ENCODE measurements at regions not wholly inside any gene's neighbourhood (a gene's known extent, or its start where the extent isn't known, plus 50 kb on each side); places are given as distances from the start of the nearest gene placed in this dataset.
A peak's percentile ranks its signal among the peaks of the same experiment; 100 is the strongest.

- Histone ChIP-seq H3K79me2 (ENCODE audit: low read depth) (no peaks in the 10 kb centered on the region), H3K4me1 (replicated peaks; ENCODE audit: insufficient read depth) (no peaks in the 10 kb centered on the region), H3K9me3 (ENCODE audit: insufficient read depth, low read depth) (no peaks in the 10 kb centered on the region), H2AFZ (no peak overlapping the region), H3F3A (ENCODE audit: insufficient read depth, low read depth) (no peaks in the 10 kb centered on the region), H3K4me3 (no peak overlapping the region), H3K27me3 (ENCODE audit: insufficient read depth, low read depth) (no peaks in the 10 kb centered on the region), H3K36me3 (ENCODE audit: low read depth) (no peaks in the 10 kb centered on the region), H3K4me2 (no peak overlapping the region), H3K27ac (no peak overlapping the region), H3K9me2 (ENCODE audit: insufficient read depth) (no peaks in the 10 kb centered on the region), H4K20me1 (ENCODE audit: insufficient read depth) (no peaks in the 10 kb centered on the region)
- ChIA-PET POLR2A (ENCODE audit: unreplicated experiment) (no interaction called here), CTCF (no interaction called here)
- intact Hi-C loops (cut with micrococcal nuclease; ENCODE audit: unreplicated experiment), result no loop called here
- DNase-seq, result no peak
- TF ChIP-seq CTCF (conservative IDR thresholded peaks at IDR 0.05), result no peak
- TF ChIP-seq EZH2 (IDR thresholded peaks at IDR 0.05; ENCODE audit: low read depth), result no peak
- no TSS peak for BruUV-seq (replicated peaks)
These were observed 256.9 kb downstream of the CDH19 start for GRCh38 chr18:66346833-66347588.

- no TSS peak for BruUV-seq (replicated peaks)
- POLR2A ChIA-PET (ENCODE audit: unreplicated experiment), result interaction anchor here (0.6 kb wide), 1 partner anchor 371 kb away, joined by 3 read pairs; no protein-coding TSS in a partner anchor
These were observed 259.7 kb downstream of the CDH19 start for GRCh38 chr18:66344227-66344626.

GRCh38 chr18:66342577-66342976 is 261.3 kb downstream of the CDH19 start:
- CTCF ChIA-PET, result no interaction called here
- Histone ChIP-seq H3K36me3 (ENCODE audit: low read depth) (no peaks in the 10 kb centered on the region), H3K27ac (no peak overlapping the region), H4K20me1 (ENCODE audit: insufficient read depth) (no peaks in the 10 kb centered on the region), H3K9me3 (ENCODE audit: insufficient read depth, low read depth) (no peaks in the 10 kb centered on the region), H2AFZ (no peak overlapping the region), H3K4me2 (no peak overlapping the region), H3K4me1 (replicated peaks; ENCODE audit: insufficient read depth) (no peaks in the 10 kb centered on the region), H3K9me2 (ENCODE audit: insufficient read depth) (no peaks in the 10 kb centered on the region), H3K27me3 (ENCODE audit: insufficient read depth, low read depth) (no peaks in the 10 kb centered on the region), H3K79me2 (ENCODE audit: low read depth) (no peaks in the 10 kb centered on the region), H3F3A (ENCODE audit: insufficient read depth, low read depth) (no peaks in the 10 kb centered on the region), H3K4me3 (no peak overlapping the region)
- no TSS peak for BruUV-seq (replicated peaks)
- DNase-seq, result no peak
- intact Hi-C loops (cut with micrococcal nuclease; ENCODE audit: unreplicated experiment), result no loop called here
- POLR2A ChIA-PET (ENCODE audit: unreplicated experiment), result no interaction called here
- TF ChIP-seq CTCF (conservative IDR thresholded peaks at IDR 0.05), result no peak

More at GRCh38 chr18:66344227-66344626, 259.7 kb downstream of the CDH19 start:
- no peak overlapping the region for H2AFZ ChIP-seq
- H3K9me3 ChIP-seq (ENCODE audit: insufficient read depth, low read depth), result no peaks in the 10 kb centered on the region
- DNase-seq, result peak in 1 of 2 experiments; percentile 1
- H3K4me3 ChIP-seq, result no peak overlapping the region
- H3K9me2 ChIP-seq (ENCODE audit: insufficient read depth), result no peaks in the 10 kb centered on the region
- no peaks in the 10 kb centered on the region for H3K79me2 ChIP-seq (ENCODE audit: low read depth)
- no peaks in the 10 kb centered on the region for H4K20me1 ChIP-seq (ENCODE audit: insufficient read depth)
- intact Hi-C loops (cut with micrococcal nuclease; ENCODE audit: unreplicated experiment), result no loop called here
- no peak for TF ChIP-seq EZH2 (IDR thresholded peaks at IDR 0.05; ENCODE audit: low read depth)
- TF ChIP-seq CTCF (conservative IDR thresholded peaks at IDR 0.05), result no peak
- no peaks in the 10 kb centered on the region for H3F3A ChIP-seq (ENCODE audit: insufficient read depth, low read depth)
- no peak overlapping the region for H3K4me2 ChIP-seq
- no peaks in the 10 kb centered on the region for H3K27me3 ChIP-seq (ENCODE audit: insufficient read depth, low read depth)
- no peaks in the 10 kb centered on the region for H3K4me1 ChIP-seq (replicated peaks; ENCODE audit: insufficient read depth)
- H3K36me3 ChIP-seq (ENCODE audit: low read depth), result no peaks in the 10 kb centered on the region
- CTCF ChIA-PET, result no interaction called here
- no peak overlapping the region for H3K27ac ChIP-seq

Data from PC-9 (cell line).